ENCODE measurements at regions not wholly inside any gene's neighbourhood (a gene's known extent, or its start where the extent isn't known, plus 50 kb on each side); places are given as distances from the start of the nearest gene placed in this dataset.
"Not testable (repeated sequence)": the region's sequence is repeated elsewhere in the genome, so short reads cannot be mapped to it uniquely, and the experiment has no call there.

- no peak for DNase-seq (ENCODE audit: low read depth in 3 of 3)
These were observed 391.2 kb upstream of the NECTIN3 start for GRCh38 chr3:110680450-110680849.

- DNase-seq (ENCODE audit: low read depth in 3 of 3): no peak
These were observed 387.1 kb upstream of the NECTIN3 start for GRCh38 chr3:110684466-110684865.

- DNase-seq (ENCODE audit: low read depth in 3 of 3): no peak
These were observed 386.0 kb upstream of the NECTIN3 start for GRCh38 chr3:110685630-110686029.

GRCh38 chr3:110686701-110687100 lies 384.9 kb upstream of the NECTIN3 start:
- DNase-seq (ENCODE audit: low read depth in 3 of 3): no peak

GRCh38 chr3:110687138-110687537 lies 384.5 kb upstream of the NECTIN3 start:
- DNase-seq (ENCODE audit: low read depth in 3 of 3): no peak

GRCh38 chr3:110697961-110698360 lies 373.7 kb upstream of the NECTIN3 start:
- DNase-seq (ENCODE audit: low read depth in 3 of 3): no peak

GRCh38 chr3:110704332-110704731 lies 367.3 kb upstream of the NECTIN3 start:
- not testable (repeated sequence) for DNase-seq (ENCODE audit: low read depth in 3 of 3)

- no peak for DNase-seq (ENCODE audit: low read depth in 3 of 3)
These were observed 363.5 kb upstream of the NECTIN3 start for GRCh38 chr3:110708156-110708555.

- no peak for DNase-seq (ENCODE audit: low read depth in 3 of 3)
These were observed 361.5 kb upstream of the NECTIN3 start for GRCh38 chr3:110710156-110710555.

GRCh38 chr3:110710603-110711002 lies 361.0 kb upstream of the NECTIN3 start:
- no peak for DNase-seq (ENCODE audit: low read depth in 3 of 3)

- no peak for DNase-seq (ENCODE audit: low read depth in 3 of 3)
These were observed 360.3 kb upstream of the NECTIN3 start for GRCh38 chr3:110711130-110711832.

GRCh38 chr3:110711851-110712516 lies 359.6 kb upstream of the NECTIN3 start:
- no peak for DNase-seq (ENCODE audit: low read depth in 3 of 3)

- no peak for DNase-seq (ENCODE audit: low read depth in 3 of 3)
These were observed 344.6 kb upstream of the NECTIN3 start for GRCh38 chr3:110727056-110727455.

GRCh38 chr3:110731148-110731547 lies 340.5 kb upstream of the NECTIN3 start:
- DNase-seq (ENCODE audit: low read depth in 3 of 3): no peak

GRCh38 chr3:110732420-110732819 lies 339.2 kb upstream of the NECTIN3 start:
- DNase-seq (ENCODE audit: low read depth in 3 of 3): no peak

- no peak for DNase-seq (ENCODE audit: low read depth in 3 of 3)
These were observed 338.6 kb upstream of the NECTIN3 start for GRCh38 chr3:110733045-110733444.

GRCh38 chr3:110734524-110734923 lies 337.1 kb upstream of the NECTIN3 start:
- DNase-seq (ENCODE audit: low read depth in 3 of 3): no peak

- no peak for DNase-seq (ENCODE audit: low read depth in 3 of 3)
These were observed 335.3 kb upstream of the NECTIN3 start for GRCh38 chr3:110736332-110736731.

- DNase-seq (ENCODE audit: low read depth in 3 of 3): no peak
These were observed 333.1 kb upstream of the NECTIN3 start for GRCh38 chr3:110738531-110738930.

- DNase-seq (ENCODE audit: low read depth in 3 of 3): no peak
These were observed 329.7 kb upstream of the NECTIN3 start for GRCh38 chr3:110741891-110742290.

- DNase-seq (ENCODE audit: low read depth in 3 of 3): no peak
These were observed 328.4 kb upstream of the NECTIN3 start for GRCh38 chr3:110743202-110743601.

GRCh38 chr3:110743984-110744383 lies 327.6 kb upstream of the NECTIN3 start:
- DNase-seq (ENCODE audit: low read depth in 3 of 3): no peak

- DNase-seq (ENCODE audit: low read depth in 3 of 3): no peak
These were observed 326.9 kb upstream of the NECTIN3 start for GRCh38 chr3:110744723-110745122.

- DNase-seq (ENCODE audit: low read depth in 3 of 3): no peak
These were observed 322.6 kb upstream of the NECTIN3 start for GRCh38 chr3:110749006-110749405.
